H9 (cell line): ENCODE measurements at regions not wholly inside any gene's neighbourhood (a gene's known extent, or its start where the extent isn't known, plus 50 kb on each side); places are given as distances from the start of the nearest gene placed in this dataset.

Experiments used
- DNase-seq: peaks from one replicate; pipeline ENCODE4 v3.0.0-alpha.2; 2017
- H2AFZ ChIP-seq: one replicate; pipeline ENCODE4 v1.6.1; 2013; ENCODE audit warnings: mild to moderate bottlenecking, low read length, control low read depth, moderate library complexity
- H2AK5ac ChIP-seq: 2 replicates; pipeline ENCODE4 v1.6.1; 2013; ENCODE audit warnings: low read length, control low read depth, mixed read lengths; ENCODE audit not compliant: insufficient read length
- H2BK120ac ChIP-seq: one replicate; pipeline ENCODE4 v1.6.1; 2013; ENCODE audit warnings: low read depth, mild to moderate bottlenecking, low read length, control low read depth, inconsistent platforms; ENCODE audit not compliant: poor library complexity, severe bottlenecking
- H2BK12ac ChIP-seq: 2 replicates; pipeline ENCODE4 v1.6.1; 2013; ENCODE audit warnings: low read length, control low read depth, mixed read lengths, low read depth; ENCODE audit not compliant: insufficient read length
- H2BK15ac ChIP-seq: 2 replicates; pipeline ENCODE4 v1.6.1; 2013; ENCODE audit warnings: low read depth, low read length, control low read depth
- H2BK20ac ChIP-seq: one replicate; pipeline ENCODE4 v1.6.1; 2013; ENCODE audit warnings: low read depth, mild to moderate bottlenecking, low read length, control low read depth, inconsistent platforms; ENCODE audit not compliant: poor library complexity, severe bottlenecking
- H2BK5ac ChIP-seq: 2 replicates; pipeline ENCODE4 v1.6.1; 2013; ENCODE audit warnings: low read length, control low read depth, mixed read lengths; ENCODE audit not compliant: insufficient read length
- H3K14ac ChIP-seq: 2 replicates; pipeline ENCODE4 v1.6.1; 2013; ENCODE audit warnings: low read length, control low read depth; ENCODE audit not compliant: insufficient read depth
- H3K18ac ChIP-seq: 2 replicates; pipeline ENCODE4 v1.6.1; 2013; ENCODE audit warnings: low read depth, mild to moderate bottlenecking, mixed read lengths, low read length, control low read depth; ENCODE audit not compliant: insufficient read length
- H3K23ac ChIP-seq: 2 replicates; pipeline ENCODE4 v1.6.1; 2013; ENCODE audit warnings: low read length, control low read depth, mixed read lengths, low read depth; ENCODE audit not compliant: insufficient read length
- H3K23me2 ChIP-seq: 2 replicates; pipeline ENCODE4 v1.6.1; 2013; ENCODE audit warnings: low read depth, mild to moderate bottlenecking, mixed read lengths, low read length, control low read depth; ENCODE audit not compliant: insufficient read length, poor library complexity, severe bottlenecking
- H3K27ac ChIP-seq: 2 replicates; pipeline ENCODE4 v1.5.1; 2013; ENCODE audit warnings: low read length, control low read depth, mixed read lengths, low read depth; ENCODE audit not compliant: insufficient read length
- H3K27me3 ChIP-seq: 2 replicates; pipeline ENCODE4 v1.6.1; 2013; ENCODE audit warnings: low read length, control low read depth, inconsistent platforms; ENCODE audit not compliant: insufficient read depth
- H3K4ac ChIP-seq: 2 replicates; pipeline ENCODE4 v1.6.1; 2013; ENCODE audit warnings: low read depth, mild to moderate bottlenecking, control low read depth, inconsistent platforms, low read length, moderate library complexity
- H3K4me1 ChIP-seq: 2 replicates; pipeline ENCODE4 v1.6.1; 2013; ENCODE audit warnings: low read length, control low read depth, inconsistent platforms; ENCODE audit not compliant: insufficient read depth
- H3K4me2 ChIP-seq: 2 replicates; pipeline ENCODE4 v1.6.1; 2013; ENCODE audit warnings: low read length, control low read depth, mixed read lengths; ENCODE audit not compliant: insufficient read length, insufficient read depth
- H3K56ac ChIP-seq: 2 replicates; pipeline ENCODE4 v1.6.1; 2013; ENCODE audit warnings: low read depth, mild to moderate bottlenecking, mixed read lengths, low read length, control low read depth; ENCODE audit not compliant: insufficient read length
- H3K79me1 ChIP-seq: 2 replicates; pipeline ENCODE4 v1.6.1; 2013; ENCODE audit warnings: low read depth, mild to moderate bottlenecking, moderate library complexity, low read length, control low read depth, inconsistent platforms; ENCODE audit not compliant: insufficient read depth, poor library complexity, severe bottlenecking
- H3K79me2 ChIP-seq: 2 replicates; pipeline ENCODE4 v1.6.1; 2013; ENCODE audit warnings: low read length, control low read depth, inconsistent platforms; ENCODE audit not compliant: insufficient read depth
- H3K9ac ChIP-seq: 2 replicates; pipeline ENCODE4 v1.6.1; 2013; ENCODE audit warnings: low read length, control low read depth, mixed read lengths; ENCODE audit not compliant: insufficient read length; ENCODE audit errors: extremely low read depth
- H3K9me3 ChIP-seq: one replicate; pipeline ENCODE4 v1.6.1; 2013; ENCODE audit warnings: low read depth, low read length, inconsistent platforms; ENCODE audit not compliant: control insufficient read depth
- H3T11ph ChIP-seq: one replicate; pipeline ENCODE4 v1.6.1; 2013; ENCODE audit warnings: mild to moderate bottlenecking, low read length, control low read depth, inconsistent platforms
- H4K20me1 ChIP-seq: one replicate; pipeline ENCODE4 v1.6.1; 2013; ENCODE audit not compliant: control insufficient read depth, insufficient read length, insufficient read depth
- H4K5ac ChIP-seq: 2 replicates; pipeline ENCODE4 v1.6.1; 2013; ENCODE audit warnings: low read depth, mild to moderate bottlenecking, mixed read lengths, low read length, control low read depth; ENCODE audit not compliant: insufficient read length
- H4K8ac ChIP-seq: replicated peaks from 2 replicates; pipeline ENCODE4 v1.6.1; 2013; ENCODE audit warnings: low read length, control low read depth, mixed read lengths, low read depth; ENCODE audit not compliant: insufficient read length
- H4K91ac ChIP-seq: 2 replicates; pipeline ENCODE4 v1.6.1; 2013; ENCODE audit warnings: low read depth, mild to moderate bottlenecking, moderate library complexity, mixed read lengths, low read length, control low read depth; ENCODE audit not compliant: insufficient read length
- H3K27ac Mint-ChIP-seq, 3 experiments: 2 replicates in 2 of 3; 3 replicates in 1 of 3; pipeline ENCODE4 v1.8.0; 2020 to 2021; ENCODE audit warnings: mixed read lengths in 3 of 3, mild to moderate bottlenecking in 1 of 3, moderate library complexity in 1 of 3
- H3K27me3 Mint-ChIP-seq: 2 replicates; pipeline ENCODE4 v1.8.0; 2021; ENCODE audit warnings: low read depth, mild to moderate bottlenecking, moderate library complexity, mixed read lengths
- H3K36me3 Mint-ChIP-seq, 3 experiments: 2 replicates in 2 of 3; 3 replicates in 1 of 3; pipeline ENCODE4 v1.8.0; 2020 to 2021; ENCODE audit warnings: low read depth in 3 of 3, mixed read lengths in 3 of 3; ENCODE audit not compliant: insufficient read depth in 1 of 3
- H3K4me1 Mint-ChIP-seq, 2 experiments: 2 replicates each; pipeline ENCODE4 v1.8.0; 2020; ENCODE audit warnings: mixed read lengths in 2 of 2
- H3K4me3 Mint-ChIP-seq, 2 experiments: 2 replicates in 1 of 2; 3 replicates in 1 of 2; pipeline ENCODE4 v1.8.0; 2020 to 2021; ENCODE audit warnings: mild to moderate bottlenecking in 2 of 2, mixed read lengths in 2 of 2, moderate library complexity in 1 of 2
- H3K9me3 Mint-ChIP-seq, 2 experiments: 2 replicates in 1 of 2; 3 replicates in 1 of 2; pipeline ENCODE4 v1.8.0; 2020; ENCODE audit warnings: mild to moderate bottlenecking in 2 of 2, mixed read lengths in 2 of 2, moderate library complexity in 1 of 2
- CTCF ChIP-seq: fragments of 200-600 bp; sonication (generic); conservative IDR thresholded peaks from 3 replicates; pipeline ENCODE4 v1.8.0; 2021; ENCODE audit warnings: antibody characterized with exemption, mild to moderate bottlenecking
- WGBS: extraction: QIAGEN DNeasy Blood & Tissue Kit; methylation state at CpG from one replicate; pipeline ENCODE4 v1.1.7; 2013; ENCODE audit warnings: missing lambda C conversion rate, low lambda C conversion rate, mixed read lengths; ENCODE audit not compliant: insufficient read length; ENCODE audit errors: extremely low coverage; 5-methylcytosine and 5-hydroxymethylcytosine counted together

- no peaks in the 10 kb centered on the region for H3K9me3 Mint-ChIP-seq
- no peak overlapping the region for H4K8ac ChIP-seq
These were observed 132.0 kb downstream of the HAUS1 start for GRCh38 chr18:46236156-46236555.

More at GRCh38 chr18:46236156-46236555, 132.0 kb downstream of the HAUS1 start:
- no peak for DNase-seq
- H3K4me3 Mint-ChIP-seq = no peak overlapping the region
- Histone ChIP-seq H2AK5ac (no peak overlapping the region), H2BK20ac (no peak overlapping the region), H3K9me3 (no peaks in the 10 kb centered on the region), H3K4ac (no peak overlapping the region), H3T11ph (no peak overlapping the region), H3K9ac (no peak overlapping the region), H3K14ac (no peak overlapping the region), H3K27me3 (no peaks in the 10 kb centered on the region), H4K5ac (no peak overlapping the region), H3K79me1 (peaks cover 2% of the 10 kb centered on the region), H2BK12ac (no peak overlapping the region), H2BK15ac (no peak overlapping the region), H4K91ac (no peak overlapping the region), H3K79me2 (no peaks in the 10 kb centered on the region; the same call in 1 of the 2 replicates), H3K18ac (no peak overlapping the region), H3K56ac (no peak overlapping the region), H2BK120ac (no peak overlapping the region), H3K4me1 (no peaks in the 10 kb centered on the region), H3K23me2 (no peaks in the 10 kb centered on the region), H3K23ac (no peak overlapping the region), H4K20me1 (no peaks in the 10 kb centered on the region), H3K4me2 (no peak overlapping the region), H3K27ac (no peak overlapping the region), H2AFZ (no peak overlapping the region), H2BK5ac (no peak overlapping the region)
- H3K36me3 Mint-ChIP-seq = peaks cover 0 to 5% (median 3%) of the 10 kb centered on the region in 3 experiments; a peak in 3 of 7 replicates
- H3K27ac Mint-ChIP-seq = no peak overlapping the region
- H3K4me1 Mint-ChIP-seq = peaks cover 21 to 23% of the 10 kb centered on the region in 2 experiments
- WGBS = no CpG with 5 or more reads among the region's 4 CpGs
- no peaks in the 10 kb centered on the region for H3K27me3 Mint-ChIP-seq
- TF ChIP-seq CTCF = no peak
